GM12865 (cell line): ENCODE measurements at regions not wholly inside any gene's neighbourhood (a gene's known extent, or its start where the extent isn't known, plus 50 kb on each side); places are given as distances from the start of the nearest gene placed in this dataset.

Source experiments
- DNase-seq: peaks from one replicate; pipeline ENCODE4 v3.0.0; 2010; ENCODE audit warnings: low read depth
- H3K4me3 ChIP-seq: 2 replicates; pipeline ENCODE4 v1.5.1; 2011; ENCODE audit warnings: mild to moderate bottlenecking, low read depth, low read length, control low read depth
- TF ChIP-seq, protein P1 (sequence below): IDR thresholded peaks from 2 replicates; pipeline ENCODE4 v1.5.1; 2011; ENCODE audit warnings: low read length, control low read depth, low read depth, inconsistent platforms; ENCODE audit not compliant: insufficient read depth; ENCODE audit errors: missing control alignments

DNA sequence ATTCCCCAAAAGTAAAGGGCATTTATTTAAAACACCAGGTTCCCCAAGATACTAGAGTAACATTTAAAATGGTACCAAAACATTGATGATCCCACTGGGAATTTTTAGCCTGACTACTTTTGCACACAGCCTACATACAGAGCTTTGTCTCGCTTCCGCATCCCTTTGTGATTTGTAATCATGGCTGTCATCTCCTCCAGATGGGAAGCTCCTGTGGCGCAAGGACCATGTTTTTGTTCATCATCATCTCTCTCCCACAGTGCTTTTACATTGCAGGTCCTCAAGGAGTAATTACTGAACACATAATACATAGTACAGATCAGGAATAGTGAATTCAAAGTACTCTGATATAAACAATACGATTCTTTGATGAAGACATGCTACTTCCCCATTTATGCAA is 231.2 kb upstream of the MTNR1B start:
- H3K4me3 ChIP-seq = no peak overlapping the region
- TF ChIP-seq, protein P1, sequence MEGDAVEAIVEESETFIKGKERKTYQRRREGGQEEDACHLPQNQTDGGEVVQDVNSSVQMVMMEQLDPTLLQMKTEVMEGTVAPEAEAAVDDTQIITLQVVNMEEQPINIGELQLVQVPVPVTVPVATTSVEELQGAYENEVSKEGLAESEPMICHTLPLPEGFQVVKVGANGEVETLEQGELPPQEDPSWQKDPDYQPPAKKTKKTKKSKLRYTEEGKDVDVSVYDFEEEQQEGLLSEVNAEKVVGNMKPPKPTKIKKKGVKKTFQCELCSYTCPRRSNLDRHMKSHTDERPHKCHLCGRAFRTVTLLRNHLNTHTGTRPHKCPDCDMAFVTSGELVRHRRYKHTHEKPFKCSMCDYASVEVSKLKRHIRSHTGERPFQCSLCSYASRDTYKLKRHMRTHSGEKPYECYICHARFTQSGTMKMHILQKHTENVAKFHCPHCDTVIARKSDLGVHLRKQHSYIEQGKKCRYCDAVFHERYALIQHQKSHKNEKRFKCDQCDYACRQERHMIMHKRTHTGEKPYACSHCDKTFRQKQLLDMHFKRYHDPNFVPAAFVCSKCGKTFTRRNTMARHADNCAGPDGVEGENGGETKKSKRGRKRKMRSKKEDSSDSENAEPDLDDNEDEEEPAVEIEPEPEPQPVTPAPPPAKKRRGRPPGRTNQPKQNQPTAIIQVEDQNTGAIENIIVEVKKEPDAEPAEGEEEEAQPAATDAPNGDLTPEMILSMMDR = no peak
- no peak for DNase-seq

DNA sequence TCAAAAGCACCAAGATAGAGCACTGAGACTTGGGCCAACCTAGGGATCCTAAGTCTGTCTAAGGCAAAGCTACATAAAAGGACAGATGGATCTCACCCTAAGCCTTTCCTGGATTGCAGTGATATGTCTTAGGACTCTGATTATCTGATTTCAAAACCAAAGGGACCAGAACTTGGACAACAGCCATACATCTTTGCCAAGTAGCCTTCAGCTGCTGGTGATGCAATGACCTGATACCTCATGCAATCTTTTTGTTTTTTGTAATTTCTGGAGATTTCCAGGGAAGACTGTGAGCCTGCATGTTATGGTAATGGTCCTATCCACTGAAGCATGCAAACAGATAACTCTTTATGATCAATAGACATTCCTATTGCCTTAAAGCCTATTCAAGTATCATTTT is 230.4 kb upstream of the MTNR1B start:
- TF ChIP-seq, protein P1 = no peak
- no peak overlapping the region for H3K4me3 ChIP-seq
- DNase-seq = no peak

DNA sequence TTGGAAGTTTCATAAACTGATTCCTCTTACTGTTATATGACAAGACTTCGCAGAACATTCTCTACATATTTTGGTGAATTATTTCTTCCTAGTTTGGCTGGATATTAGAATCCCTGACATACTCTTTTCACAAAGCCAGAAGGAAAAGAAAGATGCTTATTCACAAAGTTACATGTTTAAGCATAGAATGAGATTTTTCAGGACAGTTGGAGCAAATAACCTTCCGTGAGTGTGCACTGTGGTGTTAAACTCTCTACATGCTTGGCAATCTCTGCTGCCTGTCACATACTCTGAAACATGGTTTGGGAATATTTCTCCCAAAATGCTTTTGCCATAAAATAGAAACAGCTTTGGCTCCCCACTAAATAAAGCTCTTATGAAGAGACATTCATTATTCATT is 230.0 kb upstream of the MTNR1B start:
- DNase-seq = no peak
- TF ChIP-seq, protein P1 = no peak

DNA sequence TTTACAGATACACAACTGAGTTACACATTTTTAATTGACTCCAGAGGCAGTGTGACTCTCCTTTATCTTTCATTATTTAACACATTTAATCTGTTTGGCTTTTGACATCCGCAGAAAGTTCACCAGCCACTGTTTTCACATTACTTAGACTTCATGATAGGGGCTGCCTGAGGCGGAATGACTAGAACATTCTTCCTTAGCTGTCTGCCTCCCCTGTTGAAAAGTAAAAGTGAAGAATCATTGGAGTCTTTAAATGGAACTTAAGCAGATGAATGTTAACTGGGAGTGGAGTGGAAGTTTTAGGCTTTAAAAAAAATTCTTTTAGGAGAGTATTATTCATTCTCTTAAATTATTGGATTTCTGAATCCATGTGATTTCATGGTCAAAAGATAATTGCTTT is 229.2 kb upstream of the MTNR1B start:
- H3K4me3 ChIP-seq = no peak overlapping the region
- no peak for DNase-seq
- TF ChIP-seq, protein P1 = no peak

More for the DNA sequence above, 230.0 kb upstream of the MTNR1B start:
- no peak overlapping the region for H3K4me3 ChIP-seq

DNA sequence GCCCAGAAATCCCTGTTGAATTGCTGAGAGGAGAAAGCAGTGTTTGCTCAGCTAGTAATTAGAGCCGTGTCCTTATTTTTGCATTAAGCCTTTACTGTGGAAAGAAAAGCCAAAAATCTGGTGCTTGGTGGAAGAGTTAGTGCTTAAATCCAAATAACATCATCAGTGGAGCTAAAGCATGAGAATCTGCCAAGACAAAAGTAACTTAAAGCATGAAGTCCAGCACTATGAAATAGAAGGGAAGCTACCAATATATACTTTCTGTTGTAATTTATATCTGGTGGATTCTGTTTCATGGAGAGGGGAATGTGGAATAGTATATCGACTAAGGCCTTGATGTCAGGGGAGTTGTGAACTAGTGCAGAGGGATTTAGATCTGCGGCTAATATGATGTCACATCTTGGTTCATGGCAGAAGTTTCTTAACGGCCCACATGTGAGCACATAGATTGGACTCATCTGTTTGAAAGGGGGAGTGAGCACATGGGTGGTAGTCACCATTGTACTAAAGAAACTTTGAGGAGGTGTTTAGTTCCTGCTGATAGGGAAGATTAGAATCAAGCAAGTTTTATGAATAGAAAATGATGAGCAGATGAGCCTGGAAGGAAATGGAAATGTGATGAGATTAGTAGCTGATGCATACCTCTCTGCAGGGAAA is 224.4 kb upstream of the MTNR1B start:
- no peak for DNase-seq
- TF ChIP-seq, protein P1 = no peak
- H3K4me3 ChIP-seq = no peak overlapping the region

DNA sequence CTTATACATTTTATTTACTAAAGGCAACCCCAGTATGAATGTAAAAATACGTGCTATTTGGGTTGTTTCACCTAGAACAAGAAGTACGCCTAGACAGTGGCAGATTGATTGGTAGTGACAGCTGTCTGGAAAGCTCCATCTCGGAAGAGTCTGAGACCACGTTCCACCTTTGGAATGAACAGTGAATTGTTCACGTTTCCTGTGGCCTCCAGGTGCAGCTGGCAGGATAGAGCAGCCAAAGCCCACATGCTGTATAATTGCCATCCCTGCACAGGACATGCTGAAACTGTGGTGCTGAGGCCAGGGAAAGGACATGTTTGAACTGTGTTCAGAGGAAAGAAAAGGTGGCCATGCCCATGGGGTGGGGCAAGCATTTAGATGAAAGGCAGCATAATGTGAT is 218.7 kb upstream of the MTNR1B start:
- no peak for DNase-seq
- TF ChIP-seq, protein P1 = no peak
- no peak overlapping the region for H3K4me3 ChIP-seq

DNA sequence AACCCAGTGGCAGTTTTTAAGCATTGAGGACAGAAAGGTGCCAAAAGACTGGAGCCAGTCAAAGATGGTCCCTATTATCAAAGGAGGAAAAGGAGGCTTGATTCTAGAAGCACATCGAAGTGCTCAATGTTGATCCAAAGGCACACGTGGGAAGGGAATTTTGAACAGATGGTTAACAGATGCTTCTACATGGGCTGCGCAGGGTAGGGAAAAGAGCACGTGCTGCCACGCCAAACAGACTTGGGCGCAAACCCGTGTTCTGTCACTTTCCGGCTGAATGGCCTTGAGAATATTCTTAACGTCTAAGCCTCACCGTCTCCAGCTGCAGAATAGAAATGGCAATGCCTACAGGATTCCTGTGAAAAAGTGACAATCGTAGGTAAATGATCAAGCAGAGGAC is 217.9 kb upstream of the MTNR1B start:
- TF ChIP-seq, protein P1 = no peak
- no peak for DNase-seq
- no peak overlapping the region for H3K4me3 ChIP-seq
